ENCODE measurements at regions not wholly inside any gene's neighbourhood (a gene's known extent, or its start where the extent isn't known, plus 50 kb on each side); places are given as distances from the start of the nearest gene placed in this dataset.

- DNase-seq: no peak
- H3K27me3 Mint-ChIP-seq: peaks cover 1% of the 10 kb centered on the region
- CTCF ChIA-PET: interaction anchor here (1.5 kb wide), 1 partner anchor 11 kb away, joined by 4 read pairs; no protein-coding TSS in a partner anchor
- no peaks in the 10 kb centered on the region for H3K36me3 Mint-ChIP-seq (ENCODE audit: low read depth)
- intact Hi-C loops (cut with micrococcal nuclease): no loop called here
- no peaks in the 10 kb centered on the region for H3K4me1 Mint-ChIP-seq (ENCODE audit: low read depth)
- no peaks in the 10 kb centered on the region for H3K9me3 Mint-ChIP-seq
- no peak overlapping the region for H3K27ac Mint-ChIP-seq
- H3K4me3 Mint-ChIP-seq: no peak overlapping the region
- no peak for ATAC-seq
- POLR2A ChIA-PET: no interaction called here
- TF ChIP-seq, protein P1, sequence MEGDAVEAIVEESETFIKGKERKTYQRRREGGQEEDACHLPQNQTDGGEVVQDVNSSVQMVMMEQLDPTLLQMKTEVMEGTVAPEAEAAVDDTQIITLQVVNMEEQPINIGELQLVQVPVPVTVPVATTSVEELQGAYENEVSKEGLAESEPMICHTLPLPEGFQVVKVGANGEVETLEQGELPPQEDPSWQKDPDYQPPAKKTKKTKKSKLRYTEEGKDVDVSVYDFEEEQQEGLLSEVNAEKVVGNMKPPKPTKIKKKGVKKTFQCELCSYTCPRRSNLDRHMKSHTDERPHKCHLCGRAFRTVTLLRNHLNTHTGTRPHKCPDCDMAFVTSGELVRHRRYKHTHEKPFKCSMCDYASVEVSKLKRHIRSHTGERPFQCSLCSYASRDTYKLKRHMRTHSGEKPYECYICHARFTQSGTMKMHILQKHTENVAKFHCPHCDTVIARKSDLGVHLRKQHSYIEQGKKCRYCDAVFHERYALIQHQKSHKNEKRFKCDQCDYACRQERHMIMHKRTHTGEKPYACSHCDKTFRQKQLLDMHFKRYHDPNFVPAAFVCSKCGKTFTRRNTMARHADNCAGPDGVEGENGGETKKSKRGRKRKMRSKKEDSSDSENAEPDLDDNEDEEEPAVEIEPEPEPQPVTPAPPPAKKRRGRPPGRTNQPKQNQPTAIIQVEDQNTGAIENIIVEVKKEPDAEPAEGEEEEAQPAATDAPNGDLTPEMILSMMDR (IDR thresholded peaks at IDR 0.05): no peak
Measured at GRCh38 chr10:10527861-10528562, 489.7 kb upstream of the CELF2 start.

DNA sequence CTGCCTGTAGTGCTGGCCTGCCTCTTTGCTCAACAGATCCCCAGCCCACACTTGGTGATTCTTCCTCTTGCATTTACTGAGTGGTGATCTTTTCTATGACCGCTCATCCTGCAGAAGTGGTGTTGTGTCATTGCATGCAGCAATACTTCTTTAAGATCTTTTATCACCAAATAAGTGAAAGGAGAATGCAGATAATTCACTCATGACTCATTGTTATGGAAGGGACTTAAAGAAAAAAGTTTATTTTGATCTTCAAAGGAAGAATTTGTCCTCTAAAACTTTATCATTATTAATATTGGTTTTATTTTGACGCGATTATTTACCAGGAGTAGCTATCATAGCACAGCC is 489.1 kb upstream of the CELF2 start:
- H3K4me1 Mint-ChIP-seq (ENCODE audit: low read depth): no peaks in the 10 kb centered on the region
- H3K36me3 Mint-ChIP-seq (ENCODE audit: low read depth): no peaks in the 10 kb centered on the region
- DNase-seq: no peak
- ChIA-PET POLR2A (no interaction called here), CTCF (interaction anchor here (1.5 kb wide), 1 partner anchor 11 kb away, joined by 4 read pairs; no protein-coding TSS in a partner anchor)
- intact Hi-C loops (cut with micrococcal nuclease): no loop called here
- no peak for ATAC-seq
- no peaks in the 10 kb centered on the region for H3K9me3 Mint-ChIP-seq
- H3K4me3 Mint-ChIP-seq: no peak overlapping the region
- H3K27me3 Mint-ChIP-seq: peaks cover 1% of the 10 kb centered on the region
- TF ChIP-seq, protein P1 (IDR thresholded peaks at IDR 0.05): no peak
- no peak overlapping the region for H3K27ac Mint-ChIP-seq

- DNase-seq (no peak), ATAC-seq (no peak)
- Mint-ChIP-seq H3K4me1 (ENCODE audit: low read depth) (no peaks in the 10 kb centered on the region), H3K4me3 (no peak overlapping the region), H3K27me3 (no peaks in the 10 kb centered on the region), H3K27ac (no peak overlapping the region), H3K9me3 (no peaks in the 10 kb centered on the region), H3K36me3 (ENCODE audit: low read depth) (no peaks in the 10 kb centered on the region)
- POLR2A ChIA-PET: no interaction called here
- intact Hi-C loops (cut with micrococcal nuclease): no loop called here
- TF ChIP-seq, protein P1 (IDR thresholded peaks at IDR 0.05): no peak
- CTCF ChIA-PET: no interaction called here
Measured at GRCh38 chr10:10530313-10530712, 487.4 kb upstream of the CELF2 start.

DNA sequence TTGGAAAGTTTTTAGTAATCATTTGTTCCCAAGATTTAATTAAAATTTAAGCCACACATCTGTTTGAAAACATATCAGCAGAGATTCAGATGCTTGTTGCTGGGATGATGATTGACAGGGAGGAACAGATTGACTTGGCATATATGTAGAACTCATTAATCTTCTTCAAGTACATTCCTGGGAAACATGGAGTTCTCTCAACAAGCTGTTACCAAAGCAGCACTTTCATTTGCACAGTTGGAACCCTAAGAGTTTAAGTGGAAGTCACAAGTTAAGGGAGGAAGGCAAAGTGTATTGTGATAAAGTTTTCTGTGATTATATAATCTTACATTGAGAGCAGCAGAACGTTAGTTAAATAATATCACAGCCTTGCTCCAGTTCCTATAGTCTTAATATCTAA is 485.4 kb upstream of the CELF2 start:
- H3K27me3 Mint-ChIP-seq: no peaks in the 10 kb centered on the region
- H3K36me3 Mint-ChIP-seq (ENCODE audit: low read depth): no peaks in the 10 kb centered on the region
- no peaks in the 10 kb centered on the region for H3K4me1 Mint-ChIP-seq (ENCODE audit: low read depth)
- H3K27ac Mint-ChIP-seq: no peak overlapping the region
- no peak overlapping the region for H3K4me3 Mint-ChIP-seq
- TF ChIP-seq, protein P1 (IDR thresholded peaks at IDR 0.05): no peak
- intact Hi-C loops (cut with micrococcal nuclease): no loop called here
- ChIA-PET CTCF (no interaction called here), POLR2A (no interaction called here)
- DNase-seq (no peak), ATAC-seq (no peak)
- H3K9me3 Mint-ChIP-seq: no peaks in the 10 kb centered on the region

- POLR2A ChIA-PET: no interaction called here
- DNase-seq (no peak), ATAC-seq (no peak)
- CTCF ChIA-PET: no interaction called here
- H3K4me1 Mint-ChIP-seq (ENCODE audit: low read depth): no peaks in the 10 kb centered on the region
- H3K27ac Mint-ChIP-seq: no peak overlapping the region
- no peaks in the 10 kb centered on the region for H3K27me3 Mint-ChIP-seq
- no peak overlapping the region for H3K4me3 Mint-ChIP-seq
- no peaks in the 10 kb centered on the region for H3K9me3 Mint-ChIP-seq
- intact Hi-C loops (cut with micrococcal nuclease): no loop called here
- TF ChIP-seq, protein P1 (IDR thresholded peaks at IDR 0.05): no peak
- H3K36me3 Mint-ChIP-seq (ENCODE audit: low read depth): no peaks in the 10 kb centered on the region
Measured at GRCh38 chr10:10532826-10533225, 484.8 kb upstream of the CELF2 start.

Measured in activated CD8-positive, alpha-beta T cell treated with anti-CD3 and anti-CD28 coated beads for 36 hours (primary cell).